ENCODE measurements at regions not wholly inside any gene's neighbourhood (a gene's known extent, or its start where the extent isn't known, plus 50 kb on each side); places are given as distances from the start of the nearest gene placed in this dataset.

DNA sequence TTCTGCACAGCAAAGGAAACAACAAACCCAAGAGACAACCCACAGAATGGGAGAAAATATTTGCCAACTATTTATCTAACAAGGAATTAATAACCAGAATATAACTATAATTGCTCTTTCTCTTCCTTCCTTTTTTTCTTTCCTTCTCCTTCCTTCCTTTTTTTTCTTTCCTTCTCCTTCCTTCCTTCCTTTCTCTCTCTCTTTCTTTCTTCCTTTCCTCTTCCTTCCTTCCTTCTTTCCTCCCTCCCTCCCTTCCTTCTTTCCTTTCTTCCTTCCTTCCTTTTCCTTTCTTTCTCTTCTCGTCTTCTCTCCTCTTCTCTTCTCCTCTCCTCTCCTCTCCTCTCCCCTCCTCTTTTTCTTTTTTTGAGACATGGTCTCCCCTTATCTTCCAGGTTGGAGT is 345.4 kb upstream of the ARRDC4 start:
- no peaks in the 10 kb centered on the region for H3K27me3 ChIP-seq
- no peak overlapping the region for H3K27ac ChIP-seq
- WGBS, 4 donors, result 76 to 93% (median 86%) methylated on average over 1 of the region's 1 CpG
- no peaks in the 10 kb centered on the region for H3K4me1 ChIP-seq (replicated peaks in 1 of 2)
- no peaks in the 10 kb centered on the region for H3K36me3 ChIP-seq (replicated peaks in 1 of 2)
- intact Hi-C loops (cut with DNase I), result no loop called here
- H3K4me3 ChIP-seq, result no peak overlapping the region
- DNase-seq, result no peak
- no peak for TF ChIP-seq POLR2A (IDR thresholded peaks at IDR 0.05)
- TF ChIP-seq CTCF (IDR thresholded peaks at IDR 0.05), result no peak
- H3K9me3 ChIP-seq (replicated peaks in 1 of 3), result no peaks in the 10 kb centered on the region

DNA sequence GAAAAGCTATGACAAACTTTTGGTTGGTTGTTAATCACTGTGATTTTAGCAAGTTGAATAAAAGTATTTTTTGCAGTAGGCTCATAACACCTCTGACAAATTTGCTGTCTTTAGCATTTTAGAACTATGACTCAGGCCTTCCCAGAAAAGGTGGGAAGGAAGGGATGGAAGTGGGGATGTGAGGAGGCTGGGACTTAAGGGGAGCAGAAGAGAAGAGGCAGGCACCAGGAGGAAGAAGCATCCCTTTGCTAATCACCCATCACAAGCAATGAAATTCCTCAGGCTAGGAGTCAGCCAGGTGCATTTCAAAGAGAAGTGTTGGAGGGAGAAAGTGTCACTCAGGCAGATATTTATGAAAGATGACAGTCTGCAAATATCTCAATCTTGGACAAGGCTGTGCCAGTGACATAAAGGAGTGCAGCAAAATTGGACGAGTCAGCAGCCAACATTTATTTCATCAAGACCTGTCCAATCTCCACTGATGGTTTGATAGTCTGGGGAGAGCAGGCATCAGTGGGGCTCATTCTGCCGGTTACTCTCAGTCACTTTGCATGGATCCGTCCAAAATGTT is 337.3 kb upstream of the ARRDC4 start:
- Histone ChIP-seq H3K27ac (no peak overlapping the region), H3K4me1 (replicated peaks in 1 of 2) (no peaks in the 10 kb centered on the region), H3K4me3 (no peak overlapping the region), H3K27me3 (no peaks in the 10 kb centered on the region), H3K9me3 (replicated peaks in 1 of 3) (no peaks in the 10 kb centered on the region), H3K36me3 (replicated peaks in 1 of 2) (no peaks in the 10 kb centered on the region)
- no peak for TF ChIP-seq CTCF (IDR thresholded peaks at IDR 0.05)
- no peak for TF ChIP-seq POLR2A (IDR thresholded peaks at IDR 0.05)
- DNase-seq, result no peak
- 53 to 75% (median 70%) methylated on average over 3 of the region's 3 CpGs for WGBS, 4 donors
- intact Hi-C loops (cut with DNase I), result no loop called here

DNA sequence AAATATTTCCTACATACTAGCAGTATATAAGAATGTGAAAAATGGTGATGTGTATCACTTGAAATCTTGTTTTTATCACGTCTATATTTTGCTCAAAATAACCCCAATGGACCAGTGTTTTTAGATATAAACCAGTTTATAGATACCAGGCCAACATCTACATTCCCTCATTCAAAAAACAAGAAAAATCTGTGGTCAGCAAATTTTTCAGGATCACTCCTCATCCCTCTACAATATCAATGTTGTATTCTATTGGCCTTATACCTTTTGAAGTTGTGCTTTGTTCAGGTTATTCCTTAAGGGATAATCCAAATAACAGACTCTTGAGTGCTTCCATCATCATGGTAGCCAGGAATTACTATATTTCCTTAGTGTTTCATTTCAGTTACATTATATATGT is 332.9 kb upstream of the ARRDC4 start:
- intact Hi-C loops (cut with DNase I), result no loop called here
- Histone ChIP-seq H3K9me3 (replicated peaks in 1 of 3) (no peaks in the 10 kb centered on the region), H3K27ac (no peak overlapping the region), H3K27me3 (no peaks in the 10 kb centered on the region), H3K4me3 (no peak overlapping the region), H3K4me1 (replicated peaks in 1 of 2) (no peaks in the 10 kb centered on the region), H3K36me3 (replicated peaks in 1 of 2) (no peaks in the 10 kb centered on the region)
- 41 to 56% (median 49%) methylated on average over 1 of the region's 1 CpG for WGBS, 4 donors
- no peak for DNase-seq
- TF ChIP-seq CTCF (IDR thresholded peaks at IDR 0.05) (no peak), POLR2A (IDR thresholded peaks at IDR 0.05) (no peak)

DNA sequence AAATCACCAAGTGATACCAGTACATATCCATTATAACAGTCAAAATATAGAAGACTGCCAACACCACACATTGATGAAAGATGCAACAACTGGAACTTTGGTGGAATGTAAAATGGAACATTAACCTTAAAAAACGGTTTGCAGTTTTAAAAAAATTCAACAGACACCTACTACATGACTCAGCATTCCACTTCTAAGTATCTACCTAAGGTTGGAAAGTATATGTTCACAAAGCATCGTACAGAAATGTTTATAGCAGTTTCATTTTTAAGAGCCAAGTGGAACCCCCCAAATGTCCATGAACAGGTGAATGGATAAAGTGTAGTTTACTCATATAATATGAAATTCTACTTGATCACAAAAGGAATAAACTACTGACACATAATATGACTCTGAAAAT is 314.7 kb upstream of the ARRDC4 start:
- no peaks in the 10 kb centered on the region for H3K9me3 ChIP-seq (replicated peaks in 1 of 3)
- intact Hi-C loops (cut with DNase I), result no loop called here
- no peak for DNase-seq
- H3K27me3 ChIP-seq, result no peaks in the 10 kb centered on the region
- H3K4me3 ChIP-seq, result no peak overlapping the region
- H3K4me1 ChIP-seq (replicated peaks in 1 of 2), result no peaks in the 10 kb centered on the region
- 62 to 77% (median 64%) methylated on average over 2 of the region's 2 CpGs for WGBS, 4 donors
- no peak overlapping the region for H3K27ac ChIP-seq
- H3K36me3 ChIP-seq (replicated peaks in 1 of 2), result no peaks in the 10 kb centered on the region
- no peak for TF ChIP-seq CTCF (IDR thresholded peaks at IDR 0.05)
- no peak for TF ChIP-seq POLR2A (IDR thresholded peaks at IDR 0.05)
